Astrocyte of the spinal cord (primary cell): ENCODE measurements at regions not wholly inside any gene's neighbourhood (a gene's known extent, or its start where the extent isn't known, plus 50 kb on each side); places are given as distances from the start of the nearest gene placed in this dataset.

Source experiments
- DNase-seq: peaks from one replicate; pipeline ENCODE4 v3.0.0; 2011; ENCODE audit warnings: low read depth, low spot score
- H3K4me3 ChIP-seq: 2 replicates; pipeline ENCODE4 v1.5.1; 2011; ENCODE audit warnings: low read depth, mild to moderate bottlenecking, low read length, moderate library complexity
- CTCF ChIP-seq: IDR thresholded peaks from 2 replicates; pipeline ENCODE4 v1.5.1; 2012; ENCODE audit warnings: low read depth, mild to moderate bottlenecking, low read length, inconsistent platforms
- in situ Hi-C: cut with HindIII; loops from 2 replicates; pipeline ENCODE4 v1.10.0; 2017; ENCODE audit warnings: low sequenced_read_pairs

DNA sequence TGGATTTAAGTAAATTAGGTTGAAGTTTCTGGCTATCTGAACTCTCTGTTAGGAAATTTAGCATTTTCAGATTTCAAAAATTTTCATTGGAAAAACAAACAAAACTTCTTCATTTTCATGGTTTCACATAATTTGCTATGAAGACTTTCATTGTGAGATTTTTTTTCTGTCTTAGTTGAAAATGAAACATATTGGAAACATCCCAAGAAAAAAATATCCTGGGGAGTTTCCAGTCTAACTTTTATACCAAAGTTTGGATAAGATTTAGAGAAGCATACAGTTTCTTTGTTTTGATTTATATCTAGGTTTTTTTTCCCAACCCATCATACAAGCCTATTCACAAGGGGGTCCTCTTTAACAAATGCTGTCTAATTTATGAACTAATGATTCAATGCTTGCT is 300.5 kb upstream of the SEMA3A start:
- in situ Hi-C loops, result no loop called here
- no peak for TF ChIP-seq CTCF
- H3K4me3 ChIP-seq, result no peak overlapping the region
- DNase-seq, result no peak

DNA sequence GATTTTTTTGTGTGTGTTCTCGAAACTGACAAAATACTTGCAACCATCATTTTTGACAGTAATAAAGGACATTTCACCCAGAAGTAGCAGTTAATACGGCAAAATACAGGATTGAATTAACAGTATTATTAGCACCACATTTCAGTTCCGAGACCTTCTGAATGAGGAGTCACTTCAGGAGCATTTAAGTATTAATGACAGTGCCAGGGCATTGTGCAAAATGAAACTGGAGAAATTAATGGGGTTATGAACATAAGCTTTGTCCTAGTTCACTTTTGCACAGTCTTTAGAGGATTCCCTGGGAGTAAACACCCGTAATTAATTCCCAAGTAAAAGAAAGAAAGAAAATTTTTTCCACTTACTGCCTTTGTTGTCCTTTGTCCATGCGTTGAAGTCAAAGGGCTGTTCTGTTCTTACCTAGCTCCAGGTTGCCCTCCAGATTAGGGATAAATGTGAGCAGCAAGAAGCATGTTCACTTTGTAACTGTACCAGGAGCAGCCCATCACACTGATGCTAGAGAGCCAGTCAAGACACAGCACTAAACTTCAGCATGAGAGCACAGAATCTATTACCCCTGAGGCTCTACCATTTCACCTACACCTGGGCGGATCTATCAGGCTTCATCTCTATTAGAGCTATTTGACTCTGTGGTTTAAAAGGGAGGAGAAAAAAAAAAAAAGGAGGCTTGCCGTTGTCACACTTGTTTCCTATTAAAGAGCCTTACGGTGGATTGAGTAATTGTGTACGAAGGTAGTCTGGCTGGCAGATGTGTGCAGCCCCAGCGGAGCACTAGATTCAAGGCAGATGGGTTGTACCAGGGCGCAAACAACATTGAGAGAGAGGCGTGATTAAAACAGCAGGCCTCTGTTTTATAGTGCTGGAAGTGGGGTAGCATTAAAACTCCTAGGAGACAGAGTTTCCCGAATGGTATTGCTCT is 297.8 kb upstream of the SEMA3A start:
- DNase-seq, result no peak
- in situ Hi-C loops, result no loop called here
- no peak overlapping the region for H3K4me3 ChIP-seq
- TF ChIP-seq CTCF, result no peak

GRCh38 chr7:84490661-84491060 is 296.1 kb upstream of the SEMA3A start:
- peak; percentile 64 for DNase-seq

GRCh38 chr7:84484502-84485079 is 290.0 kb upstream of the SEMA3A start:
- DNase-seq, result no peak
- TF ChIP-seq CTCF, result no peak
- no peak overlapping the region for H3K4me3 ChIP-seq
- in situ Hi-C loops, result no loop called here

More at GRCh38 chr7:84490661-84491060, 296.1 kb upstream of the SEMA3A start:
- no peak overlapping the region for H3K4me3 ChIP-seq
- in situ Hi-C loops, result no loop called here
- TF ChIP-seq CTCF, result peak; percentile 48

- H3K4me3 ChIP-seq, result no peak overlapping the region
- in situ Hi-C loops, result no loop called here
- DNase-seq, result no peak
- TF ChIP-seq CTCF, result no peak
These were observed 287.9 kb upstream of the SEMA3A start for GRCh38 chr7:84482476-84482875.

DNA sequence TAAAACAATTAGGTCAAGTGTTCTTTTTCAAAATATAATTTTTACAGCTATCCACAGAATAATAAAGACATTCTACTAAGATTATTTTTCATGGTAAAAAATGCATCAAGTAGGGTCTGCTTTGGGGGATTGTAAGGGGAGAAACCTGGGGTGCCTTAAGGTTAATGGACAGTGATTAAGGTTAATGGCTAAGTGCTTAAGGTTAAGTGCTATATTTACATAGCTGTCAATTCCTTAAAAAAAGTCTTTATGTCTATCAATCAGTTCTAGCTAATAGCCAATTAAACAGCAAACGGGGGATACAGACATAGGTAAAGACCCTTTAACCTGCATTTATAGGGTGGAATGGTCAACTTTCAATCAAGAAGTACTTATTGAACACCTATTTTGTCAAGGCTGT is 284.5 kb upstream of the SEMA3A start:
- in situ Hi-C loops, result no loop called here

More for the DNA sequence above, 284.5 kb upstream of the SEMA3A start:
- no peak for TF ChIP-seq CTCF
- H3K4me3 ChIP-seq, result no peak overlapping the region
- DNase-seq, result no peak
